Breast epithelium (tissue), 3 donors: ENCODE measurements at regions not wholly inside any gene's neighbourhood (a gene's known extent, or its start where the extent isn't known, plus 50 kb on each side); places are given as distances from the start of the nearest gene placed in this dataset.

Experiments used
- CTCF ChIP-seq, 3 donors: fragments of 450-650 bp; IDR thresholded peaks; one replicate each; pipeline ENCODE4 v1.5.1; 2016 to 2017; ENCODE audit warnings: antibody characterized with exemption in 3 of 3, mild to moderate bottlenecking in 3 of 3, moderate library complexity in 3 of 3
- POLR2AphosphoS5 ChIP-seq, 3 donors: sonication (generic); formaldehyde crosslinking; IDR thresholded peaks; one replicate each; pipeline ENCODE4 v1.6.1; 2017; ENCODE audit warnings: antibody characterized with exemption in 3 of 3

GRCh38 chr6:14767226-14767625 lies 478.6 kb upstream of the JARID2 start:
- TF ChIP-seq CTCF (IDR thresholded peaks at IDR 0.05), result no peak
- TF ChIP-seq POLR2AphosphoS5 (IDR thresholded peaks at IDR 0.05), result no peak
